ENCODE measurements at regions not wholly inside any gene's neighbourhood (a gene's known extent, or its start where the extent isn't known, plus 50 kb on each side); places are given as distances from the start of the nearest gene placed in this dataset.

GRCh38 chr10:79003183-79004100, 65.3 kb upstream of the ZMIZ1 start:
- ChIA-PET CTCF (interaction anchor here (1.0 to 2.2 kb wide), 4 partner anchors 12 to 194 kb away, joined by 3 to 9 read pairs (median 4); no protein-coding TSS in a partner anchor), POLR2A (interaction anchor here (0.5 kb wide), 1 partner anchor 231 kb away, joined by 3 read pairs; no protein-coding TSS in a partner anchor)
- no peak overlapping the region for H3K9ac ChIP-seq
- H3K27me3 ChIP-seq (ENCODE audit: insufficient read depth) = no peaks in the 10 kb centered on the region
- no peaks in the 10 kb centered on the region for H3K79me2 ChIP-seq (ENCODE audit: insufficient read depth)
- H3K4me2 ChIP-seq = no peak overlapping the region
- TF ChIP-seq REST (IDR thresholded peaks at IDR 0.05; ENCODE audit: low read depth, low read length) (no peak), GATA2 (CRISPR knock-in tag; IDR thresholded peaks at IDR 0.05) (peak; percentile 61; the same call in 1 of the 2 replicates), RFX5 (IDR thresholded peaks at IDR 0.05; ENCODE audit: low read length) (no peak), CTCF (IDR thresholded peaks at IDR 0.05) (no peak), USF2 (IDR thresholded peaks at IDR 0.05; ENCODE audit: borderline replicate concordance, low read depth, low read length) (no peak), FOXM1 (IDR thresholded peaks at IDR 0.05; ENCODE audit: low read depth) (no peak), EZH2phosphoT487 (IDR thresholded peaks at IDR 0.05; ENCODE audit: borderline replicate concordance, low read depth) (no peak), GABPA (IDR thresholded peaks at IDR 0.05; ENCODE audit: low read depth) (no peak), RAD21 (IDR thresholded peaks at IDR 0.05; ENCODE audit: low read length) (0 out of 2 replicates have a peak, but pooled peaks have one; percentile 18), RCOR1 (IDR thresholded peaks at IDR 0.05; ENCODE audit: low read length) (peak; percentile 46; the same call in 1 of the 2 replicates), TEAD4 (IDR thresholded peaks at IDR 0.05; ENCODE audit: borderline replicate concordance, insufficient read depth) (no peak), MXI1 (IDR thresholded peaks at IDR 0.05; ENCODE audit: low read depth, low read length) (peak; percentile 51; the same call in 1 of the 2 replicates), EP300 (IDR thresholded peaks at IDR 0.05; ENCODE audit: borderline replicate concordance in 1 of 2, low read depth in 1 of 2, low read length in 1 of 2) (peak in 1 of 2 experiments; percentile 10; a peak in 1 of 4 replicates)
- WGBS (ENCODE audit: low lambda C conversion rate) = 81% methylated on average over 11 of the region's 19 CpGs
- H3K27ac ChIP-seq (ENCODE audit: low read depth in 2 of 2, low read length in 1 of 2) = peak overlapping the region in 1 of 2 experiments; percentile 76; a peak in 2 of 4 replicates
- no peaks in the 10 kb centered on the region for H3K9me3 ChIP-seq
- H3F3A ChIP-seq (replicated peaks; ENCODE audit: insufficient read depth) = no peaks in the 10 kb centered on the region
- H3K4me1 ChIP-seq (ENCODE audit: control insufficient read depth in 1 of 2, insufficient read depth in 2 of 2, low read depth in 1 of 2, low read length in 1 of 2) = peaks cover 0 to 54% of the 10 kb centered on the region in 2 experiments; a peak in 2 of 4 replicates
- DNase-seq = peak; percentile 76
- H2AFZ ChIP-seq (ENCODE audit: low read depth) = no peak overlapping the region
- no peaks in the 10 kb centered on the region for H4K20me1 ChIP-seq (ENCODE audit: insufficient read depth)
- H3K4me3 ChIP-seq (ENCODE audit: low read depth in 2 of 2, low read length in 1 of 2) = no peak overlapping the region
- no peaks in the 10 kb centered on the region for H3K9me2 ChIP-seq
- H3K36me3 ChIP-seq (replicated peaks in 1 of 2; ENCODE audit: control insufficient read depth in 1 of 2, insufficient read depth in 2 of 2, low read length in 1 of 2) = no peaks in the 10 kb centered on the region
